Ishikawa (cell line): ENCODE measurements at regions not wholly inside any gene's neighbourhood (a gene's known extent, or its start where the extent isn't known, plus 50 kb on each side); places are given as distances from the start of the nearest gene placed in this dataset.

Experiments used
- CEBPB ChIP-seq: IDR thresholded peaks from 2 replicates; pipeline ENCODE4 v1.6.1; 2012
- TF ChIP-seq, protein P1 (sequence below): IDR thresholded peaks from 2 replicates; pipeline ENCODE4 v1.6.1; 2012

DNA sequence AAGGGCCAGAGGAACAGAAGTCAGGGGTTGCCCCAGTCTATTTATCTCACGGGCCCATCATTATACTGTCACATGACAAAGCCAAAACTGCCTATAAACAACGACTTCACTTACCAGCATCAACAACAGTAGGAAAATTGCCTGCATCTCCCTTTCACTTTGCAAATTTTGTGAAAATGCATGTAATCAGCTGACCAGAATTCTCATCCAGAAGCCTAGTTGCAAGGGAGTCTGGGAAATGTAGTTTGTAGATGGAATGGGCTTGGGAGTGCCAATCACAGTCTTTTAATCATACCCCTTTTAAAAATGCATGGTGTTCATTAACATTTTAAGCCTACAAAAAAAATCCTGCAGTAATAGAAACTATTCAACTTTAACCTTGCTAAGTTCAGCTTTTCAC, 369.3 kb upstream of the TMPO start:
- TF ChIP-seq, protein P1, sequence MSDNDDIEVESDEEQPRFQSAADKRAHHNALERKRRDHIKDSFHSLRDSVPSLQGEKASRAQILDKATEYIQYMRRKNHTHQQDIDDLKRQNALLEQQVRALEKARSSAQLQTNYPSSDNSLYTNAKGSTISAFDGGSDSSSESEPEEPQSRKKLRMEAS = no peak
- TF ChIP-seq CEBPB = no peak
